MCF 10A (cell line): ENCODE measurements at regions not wholly inside any gene's neighbourhood (a gene's known extent, or its start where the extent isn't known, plus 50 kb on each side); places are given as distances from the start of the nearest gene placed in this dataset.

ENCODE experiments used
- BruUV-seq: library from RNA; stranded (reverse); fragments of 400-500 nt; replicated peaks from 2 replicates; lab custom pipeline; 2021; lab: Mats Ljungman, UMichigan
- CTCF ChIA-PET: fragments of 300-600 bp; sonication (Branson Sonifier 250); formaldehyde crosslinking; extraction: SDS; loops from one replicate; lab custom pipeline; 2021; ENCODE audit warnings: antibody characterized with exemption, inconsistent platforms; lab: Yijun Ruan, JAX
- POLR2A ChIA-PET: fragments of 300-600, 350-650 bp; sonication (Branson Sonifier 250); formaldehyde crosslinking; extraction: SDS; loops from one replicate; lab custom pipeline; 2020; ENCODE audit warnings: antibody characterized with exemption, inconsistent platforms; lab: Yijun Ruan, JAX
- DNase-seq: peaks from one replicate; pipeline ENCODE4 v3.0.0-alpha.2; 2018; ENCODE audit not compliant: unreplicated experiment
- H3K27ac Mint-ChIP-seq: one replicate; pipeline ENCODE4 v1.8.0; 2022; ENCODE audit warnings: mild to moderate bottlenecking, low read depth, mixed read lengths; ENCODE audit not compliant: unreplicated experiment
- H3K27me3 Mint-ChIP-seq: one replicate; pipeline ENCODE4 v1.8.0; 2022; ENCODE audit warnings: mixed read lengths; ENCODE audit not compliant: insufficient read depth, unreplicated experiment
- H3K36me3 Mint-ChIP-seq: one replicate; pipeline ENCODE4 v1.8.0; 2022; ENCODE audit warnings: mild to moderate bottlenecking, moderate library complexity, mixed read lengths; ENCODE audit not compliant: insufficient read depth, unreplicated experiment
- H3K4me1 Mint-ChIP-seq: one replicate; pipeline ENCODE4 v1.8.0; 2022; ENCODE audit warnings: mixed read lengths; ENCODE audit not compliant: insufficient read depth, unreplicated experiment
- H3K4me3 Mint-ChIP-seq: one replicate; pipeline ENCODE4 v1.8.0; 2022; ENCODE audit warnings: mild to moderate bottlenecking, moderate library complexity, mixed read lengths; ENCODE audit not compliant: unreplicated experiment
- H3K9me3 Mint-ChIP-seq: one replicate; pipeline ENCODE4 v1.8.0; 2022; ENCODE audit warnings: mixed read lengths; ENCODE audit not compliant: unreplicated experiment
- CTCF ChIP-seq: fragments of 200-600 bp; IDR thresholded peaks from one replicate; pipeline ENCODE4 v1.8.0; 2022; ENCODE audit warnings: antibody characterized with exemption, mild to moderate bottlenecking; ENCODE audit not compliant: unreplicated experiment
- intact Hi-C: fragments of 100-400 bp; cut with micrococcal nuclease; formaldehyde crosslinking; loops from 2 replicates; pipeline ENCODE4 v1.14.1; 2022

- peak; percentile 85 for TF ChIP-seq CTCF
- intact Hi-C loops, result loop anchor here (1.0 to 10.0 kb wide), 7 partner anchors 148 to 949 kb away; partner anchors contain the start of gene ISOC1
- peak; percentile 90 for DNase-seq
- no peaks in the 10 kb centered on the region for H3K36me3 Mint-ChIP-seq
- no TSS peak for BruUV-seq
- H3K27ac Mint-ChIP-seq, result no peak overlapping the region
- H3K27me3 Mint-ChIP-seq, result no peaks in the 10 kb centered on the region
- H3K4me1 Mint-ChIP-seq, result no peaks in the 10 kb centered on the region
- no peak overlapping the region for H3K4me3 Mint-ChIP-seq
- H3K9me3 Mint-ChIP-seq, result no peaks in the 10 kb centered on the region
- ChIA-PET CTCF (interaction anchor here (0.5 to 3.5 kb wide), 42 partner anchors 9 to 901 kb away, joined by 3 to 41 read pairs (median 4); partner anchors contain the start of gene ISOC1), POLR2A (interaction anchor here (0.7 to 1.1 kb wide), 4 partner anchors 112 to 234 kb away, joined by 3 to 5 read pairs (median 4); partner anchors contain the start of gene ISOC1)
These were observed 59.6 kb upstream of the SLC27A6 start for GRCh38 chr5:128905568-128906110.

GRCh38 chr5:128913551-128913950 lies 51.7 kb upstream of the SLC27A6 start:
- no peaks in the 10 kb centered on the region for H3K4me1 Mint-ChIP-seq
- no peaks in the 10 kb centered on the region for H3K9me3 Mint-ChIP-seq
- H3K27ac Mint-ChIP-seq, result no peak overlapping the region
- H3K4me3 Mint-ChIP-seq, result no peak overlapping the region
- ChIA-PET POLR2A (interaction anchor here (0.7 to 1.6 kb wide), 2 partner anchors 8 to 181 kb away, joined by 3 to 5 read pairs; partner anchors contain the start of gene ISOC1), CTCF (no interaction called here)
- no peak for DNase-seq
- no TSS peak for BruUV-seq
- no peak for TF ChIP-seq CTCF
- H3K27me3 Mint-ChIP-seq, result peaks cover 11% of the 10 kb centered on the region
- intact Hi-C loops, result loop anchor here (2.0 kb wide), 1 partner anchor 139 kb away; no protein-coding TSS in a partner anchor
- no peaks in the 10 kb centered on the region for H3K36me3 Mint-ChIP-seq
